Ovary (tissue), 7 donors: ENCODE measurements at regions not wholly inside any gene's neighbourhood (a gene's known extent, or its start where the extent isn't known, plus 50 kb on each side); places are given as distances from the start of the nearest gene placed in this dataset.

ENCODE experiments used
- DNase-seq, 5 donors: peaks; one replicate each; pipeline ENCODE4 v3.0.0-alpha.2; 2019 to 2020
- H3K27ac ChIP-seq, 2 donors: fragments of 200-600 bp; one replicate each; pipeline versions ENCODE4 v1.5.1 to v1.8.0; 2019 to 2022
- H3K27me3 ChIP-seq: fragments of 200-600 bp; one replicate; pipeline ENCODE4 v1.8.0; 2022
- H3K36me3 ChIP-seq: fragments of 200-600 bp; sonication (generic); one replicate; pipeline ENCODE4 v1.5.1; 2019
- H3K4me1 ChIP-seq: one replicate; pipeline ENCODE4 v1.8.1; 2013; ENCODE audit warnings: mild to moderate bottlenecking, moderate library complexity; ENCODE audit not compliant: insufficient read depth
- H3K4me3 ChIP-seq: fragments of 200-600 bp; sonication (generic); one replicate; pipeline ENCODE4 v1.5.1; 2017
- H3K9me3 ChIP-seq, 2 donors: fragments of 200-600 bp in 1 of 2; sonication (generic) in 1 of 2; one replicate each; pipeline versions ENCODE4 v1.5.1 to v1.8.1; 2013 to 2019; ENCODE audit warnings: mild to moderate bottlenecking in 1 of 2, moderate library complexity in 1 of 2
- EP300 ChIP-seq: sonication (generic); formaldehyde crosslinking; IDR thresholded peaks from one replicate; pipeline ENCODE4 v1.6.1; 2017; ENCODE audit warnings: antibody characterized with exemption
- POLR2A ChIP-seq: fragments of 450-650 bp; IDR thresholded peaks from one replicate; pipeline ENCODE4 v1.6.1; 2017; ENCODE audit warnings: antibody characterized with exemption, mild to moderate bottlenecking, moderate library complexity
- WGBS, 3 donors: extraction: QIAGEN DNeasy Blood & Tissue Kit in 1 of 3; methylation state at CpG; one replicate each; pipeline versions ENCODE4 v1.1.5 to v1.1.7; 2013 to 2017; 5-methylcytosine and 5-hydroxymethylcytosine counted together
- intact Hi-C, 4 donors: fragments of 100-400 bp; cut with DNase I; formaldehyde crosslinking; loops; one replicate each; pipeline versions ENCODE4 v1.11.0 to v1.15.1; 2022 to 2023
- TF ChIP-seq, protein P1 (sequence below), 3 donors: fragments of 450-650 bp in 2 of 3; fragments of 200-600 bp in 1 of 3; IDR thresholded peaks; one replicate each; pipeline versions ENCODE4 v1.5.1 to v1.8.0; 2016 to 2022; ENCODE audit warnings: antibody characterized with exemption in 3 of 3, mild to moderate bottlenecking in 1 of 3
- donor health status: DM: no; HTN: no; CAD: no; lungs with moderate emphysema.
- donor health status: DM: no; HTN: no; CAD: no.
- donor health status: Bipolar disorder and iron deficiency.
- donor health status: DM: no; HTN: no; CAD: no.
- donor health status: DM: yes; HTN: yes; CAD: no.

DNA sequence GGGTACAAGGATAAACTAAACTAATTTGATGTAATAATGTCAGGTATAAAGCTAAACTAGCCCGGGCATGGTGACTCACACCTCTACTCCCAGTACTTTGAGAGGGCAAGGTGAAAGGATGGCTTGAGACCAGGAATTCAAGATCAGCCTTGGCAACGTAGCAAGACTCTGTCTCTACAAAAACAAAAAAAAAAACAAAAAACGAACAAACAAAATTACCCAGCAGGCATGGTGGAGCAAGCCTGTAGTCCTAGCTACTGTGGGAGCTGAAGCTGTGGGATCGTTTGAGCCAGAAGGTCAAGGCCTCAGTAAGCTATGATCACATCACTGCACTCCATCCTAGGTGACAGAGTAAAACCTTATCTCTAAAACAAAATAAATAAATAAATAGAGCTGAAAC is 131.8 kb upstream of the KYNU start:
- WGBS, 3 donors = 29 to 46% (median 30%) methylated on average over 4 of the region's 4 CpGs
- H3K4me3 ChIP-seq = no peak overlapping the region
- no peaks in the 10 kb centered on the region for H3K36me3 ChIP-seq
- intact Hi-C loops = no loop called here
- no peaks in the 10 kb centered on the region for H3K4me1 ChIP-seq
- peaks cover 2% of the 10 kb centered on the region for H3K27me3 ChIP-seq
- TF ChIP-seq POLR2A = no peak
- no peak for TF ChIP-seq EP300
- TF ChIP-seq, protein P1, sequence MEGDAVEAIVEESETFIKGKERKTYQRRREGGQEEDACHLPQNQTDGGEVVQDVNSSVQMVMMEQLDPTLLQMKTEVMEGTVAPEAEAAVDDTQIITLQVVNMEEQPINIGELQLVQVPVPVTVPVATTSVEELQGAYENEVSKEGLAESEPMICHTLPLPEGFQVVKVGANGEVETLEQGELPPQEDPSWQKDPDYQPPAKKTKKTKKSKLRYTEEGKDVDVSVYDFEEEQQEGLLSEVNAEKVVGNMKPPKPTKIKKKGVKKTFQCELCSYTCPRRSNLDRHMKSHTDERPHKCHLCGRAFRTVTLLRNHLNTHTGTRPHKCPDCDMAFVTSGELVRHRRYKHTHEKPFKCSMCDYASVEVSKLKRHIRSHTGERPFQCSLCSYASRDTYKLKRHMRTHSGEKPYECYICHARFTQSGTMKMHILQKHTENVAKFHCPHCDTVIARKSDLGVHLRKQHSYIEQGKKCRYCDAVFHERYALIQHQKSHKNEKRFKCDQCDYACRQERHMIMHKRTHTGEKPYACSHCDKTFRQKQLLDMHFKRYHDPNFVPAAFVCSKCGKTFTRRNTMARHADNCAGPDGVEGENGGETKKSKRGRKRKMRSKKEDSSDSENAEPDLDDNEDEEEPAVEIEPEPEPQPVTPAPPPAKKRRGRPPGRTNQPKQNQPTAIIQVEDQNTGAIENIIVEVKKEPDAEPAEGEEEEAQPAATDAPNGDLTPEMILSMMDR (IDR thresholded peaks at IDR 0.05) = no peak
- H3K9me3 ChIP-seq = no peaks in the 10 kb centered on the region
- DNase-seq = no peak
- no peak overlapping the region for H3K27ac ChIP-seq

DNA sequence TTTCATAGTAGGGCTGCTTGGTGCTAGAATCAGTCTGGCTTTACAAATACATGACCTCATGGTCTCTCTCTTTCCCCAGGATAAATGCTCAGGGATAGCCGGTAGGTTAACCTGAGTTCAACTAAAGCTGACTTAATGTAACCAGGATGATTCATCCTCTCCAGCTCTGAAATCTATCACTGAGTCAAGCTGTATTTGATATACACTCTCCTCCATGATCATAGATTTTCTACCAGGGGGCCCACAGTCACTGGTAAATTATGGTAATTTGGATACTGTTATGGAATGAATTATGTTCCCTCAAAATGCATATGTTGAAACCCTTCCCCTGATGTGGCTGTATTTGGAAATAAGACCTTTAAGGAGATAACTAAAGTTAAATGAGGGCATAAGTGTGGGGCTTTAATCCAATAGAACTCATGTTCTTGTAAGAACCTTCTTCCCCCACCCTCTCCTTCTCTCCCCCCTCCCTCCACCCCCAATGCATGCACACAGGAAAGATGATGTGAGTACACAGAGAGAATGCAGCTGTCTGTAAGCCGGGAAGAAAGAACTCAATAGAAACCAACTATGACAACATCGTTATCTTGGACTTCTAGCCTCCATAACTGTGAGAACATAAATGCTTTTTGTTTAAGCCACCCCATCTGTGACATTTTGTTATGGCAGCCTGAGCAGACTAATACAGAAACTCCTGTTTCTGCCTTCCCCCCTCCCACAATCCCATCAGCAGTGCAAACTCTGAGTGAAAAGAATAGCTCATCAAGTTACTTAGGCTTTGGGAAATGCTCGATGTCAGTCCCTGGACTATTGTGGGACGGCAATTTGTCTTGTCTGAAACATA is 134.9 kb upstream of the KYNU start:
- H3K4me3 ChIP-seq = no peak overlapping the region
- intact Hi-C loops = no loop called here
- no peaks in the 10 kb centered on the region for H3K36me3 ChIP-seq
- TF ChIP-seq EP300 (no peak), POLR2A (no peak)
- TF ChIP-seq, protein P1 (IDR thresholded peaks at IDR 0.05) = no peak
- DNase-seq = no peak
- H3K27me3 ChIP-seq = no peaks in the 10 kb centered on the region
- 80 to 93% (median 83%) methylated on average over 5 of the region's 5 CpGs for WGBS, 3 donors
- no peaks in the 10 kb centered on the region for H3K4me1 ChIP-seq
- H3K27ac ChIP-seq = no peak overlapping the region
- no peaks in the 10 kb centered on the region for H3K9me3 ChIP-seq

DNA sequence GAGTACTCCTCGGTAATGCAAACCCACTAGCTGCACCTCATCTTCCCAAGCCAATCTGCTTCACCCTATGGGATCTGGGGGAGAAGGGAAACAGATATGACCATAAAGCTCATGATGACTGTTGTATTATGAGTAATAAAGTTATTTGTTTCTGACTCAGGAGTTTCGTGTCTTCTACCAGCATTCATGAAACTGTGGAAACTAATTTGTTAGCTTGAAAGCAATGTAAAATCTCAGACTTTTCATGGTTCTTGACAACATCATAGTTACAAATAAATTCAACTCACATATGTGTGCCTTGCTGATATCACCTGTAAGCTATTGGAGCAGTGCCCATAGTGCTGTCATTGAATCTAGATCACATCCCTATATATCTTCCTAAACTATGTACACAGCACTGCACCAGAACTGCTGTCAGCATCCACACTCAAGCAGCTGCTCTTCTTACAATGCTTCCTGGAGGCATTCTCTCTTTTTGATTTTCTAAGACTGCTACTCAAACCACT is 135.6 kb upstream of the KYNU start:
- TF ChIP-seq, protein P1 (IDR thresholded peaks at IDR 0.05) = no peak
- no peak for TF ChIP-seq POLR2A
- TF ChIP-seq EP300 = no peak
- H3K27me3 ChIP-seq = no peaks in the 10 kb centered on the region
- H3K36me3 ChIP-seq = no peaks in the 10 kb centered on the region
- intact Hi-C loops = no loop called here
- no peaks in the 10 kb centered on the region for H3K4me1 ChIP-seq
- DNase-seq = no peak
- no peak overlapping the region for H3K27ac ChIP-seq
- no peaks in the 10 kb centered on the region for H3K9me3 ChIP-seq
- WGBS, 3 donors = 94 to 97% (median 95%) methylated on average over 2 of the region's 2 CpGs
- no peak overlapping the region for H3K4me3 ChIP-seq

DNA sequence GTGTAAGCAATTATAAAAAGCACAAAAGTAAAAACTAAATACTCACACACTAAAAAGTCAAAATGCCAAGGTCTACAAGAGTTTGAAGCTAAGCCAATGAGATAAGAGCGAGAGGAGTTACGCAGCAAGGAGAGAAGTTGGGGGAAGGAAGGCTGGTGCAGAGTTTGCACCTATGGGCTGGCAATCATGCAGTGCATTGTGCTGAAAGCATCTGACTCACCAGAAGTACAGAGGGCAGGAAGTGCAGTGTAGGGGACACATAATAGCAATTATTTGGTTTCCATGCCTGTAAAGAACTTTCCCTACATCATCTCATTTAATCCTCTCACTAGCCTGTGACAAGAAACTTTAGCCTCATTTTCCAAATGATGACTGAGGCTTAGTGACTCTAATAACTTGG is 142.7 kb upstream of the KYNU start:
- Histone ChIP-seq H3K27me3 (no peaks in the 10 kb centered on the region), H3K36me3 (no peaks in the 10 kb centered on the region), H3K4me3 (no peak overlapping the region), H3K4me1 (no peaks in the 10 kb centered on the region), H3K27ac (no peak overlapping the region), H3K9me3 (no peaks in the 10 kb centered on the region)
- no peak for TF ChIP-seq POLR2A
- TF ChIP-seq, protein P1 (IDR thresholded peaks at IDR 0.05) = no peak
- no peak for TF ChIP-seq EP300
- 16 to 56% (median 19%) methylated on average over 2 of the region's 2 CpGs for WGBS, 3 donors
- no peak for DNase-seq
- intact Hi-C loops = loop anchor here in 1 of 4 donors (5.0 kb wide), 1 partner anchor 462 kb away; no protein-coding TSS in a partner anchor
